GM12872 (cell line): ENCODE measurements at regions not wholly inside any gene's neighbourhood (a gene's known extent, or its start where the extent isn't known, plus 50 kb on each side); places are given as distances from the start of the nearest gene placed in this dataset.

Experiments
- CTCF ChIP-seq: IDR thresholded peaks from 3 replicates; pipeline ENCODE4 v1.5.1; 2011; ENCODE audit warnings: low read depth, mild to moderate bottlenecking, low read length, moderate library complexity; ENCODE audit not compliant: insufficient read depth

DNA sequence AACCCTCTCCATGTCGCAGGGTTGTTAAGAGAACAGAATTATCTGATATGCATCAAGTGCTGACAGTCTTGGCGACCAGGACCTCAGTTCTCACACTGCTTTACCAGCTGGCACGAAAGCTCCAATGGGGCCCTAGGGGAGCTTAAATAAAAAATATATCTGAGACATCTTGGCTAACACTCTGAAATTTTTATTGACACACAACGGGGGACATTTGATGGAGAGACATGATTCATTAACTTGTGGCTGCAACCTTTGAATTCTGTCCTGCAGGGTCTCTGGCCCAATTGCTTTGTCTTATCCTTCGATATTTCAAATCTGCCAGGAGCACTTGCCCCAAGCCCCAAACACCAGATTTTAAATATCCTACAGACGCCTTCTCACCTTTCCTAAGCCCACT, 567.0 kb downstream of the AJAP1 start:
- no peak for TF ChIP-seq CTCF

DNA sequence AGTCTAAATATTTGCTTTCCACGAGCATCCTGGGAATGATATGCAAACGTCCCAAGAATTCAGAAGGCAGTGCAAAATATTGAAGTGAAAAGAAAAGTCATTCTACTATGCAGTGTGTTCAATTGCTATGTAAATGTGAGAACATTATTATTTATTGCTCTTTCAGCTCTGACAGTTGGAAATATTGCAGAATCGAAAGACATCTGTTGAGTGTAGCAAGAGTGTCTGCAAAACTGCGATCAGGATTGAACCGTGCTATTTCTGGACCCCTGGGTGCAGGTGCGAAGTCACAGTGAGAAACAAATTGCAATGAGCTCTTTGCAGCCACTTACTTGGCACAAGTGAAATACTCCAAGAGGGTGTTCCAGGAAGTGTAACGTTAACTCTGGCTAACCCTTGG, 566.4 kb downstream of the AJAP1 start:
- TF ChIP-seq CTCF, result no peak

DNA sequence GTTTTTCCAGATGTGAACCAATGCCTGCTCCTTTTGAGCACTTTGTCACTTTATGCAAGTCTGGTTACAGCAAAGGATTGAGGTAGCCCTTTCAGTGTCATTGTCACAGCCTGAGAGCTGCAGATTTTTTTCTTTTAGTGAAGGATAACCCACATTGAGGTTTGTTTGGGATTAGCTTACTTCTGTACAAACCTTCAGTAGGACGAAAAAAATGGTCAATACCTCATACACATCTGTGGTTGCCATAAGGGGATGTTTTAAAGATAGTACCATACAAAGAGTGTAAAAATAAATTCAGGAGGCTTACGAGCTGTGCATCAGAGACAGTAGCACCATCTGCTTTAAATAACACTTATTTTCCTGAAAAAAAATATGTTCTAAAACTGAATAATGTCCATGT, 566.0 kb downstream of the AJAP1 start:
- no peak for TF ChIP-seq CTCF

DNA sequence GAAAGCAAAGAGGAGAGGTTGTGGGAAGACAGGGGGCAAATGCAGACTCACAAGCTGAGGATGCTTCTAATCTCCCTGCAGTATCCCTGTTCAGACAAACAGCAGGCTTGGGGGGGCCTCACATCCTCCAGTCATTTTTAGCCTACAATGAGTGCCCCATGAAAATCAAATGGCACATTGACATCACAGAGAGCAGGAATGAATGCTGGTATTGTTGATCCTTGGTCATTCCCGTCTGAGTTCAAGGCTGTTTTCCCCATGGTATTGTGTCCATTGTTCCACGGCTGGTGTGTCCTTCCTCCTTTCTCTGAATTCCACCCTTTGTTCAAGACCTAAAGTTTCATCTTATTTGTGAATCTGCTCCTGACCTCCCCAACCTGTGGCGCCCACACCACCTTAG, 545.6 kb downstream of the AJAP1 start:
- no peak for TF ChIP-seq CTCF

DNA sequence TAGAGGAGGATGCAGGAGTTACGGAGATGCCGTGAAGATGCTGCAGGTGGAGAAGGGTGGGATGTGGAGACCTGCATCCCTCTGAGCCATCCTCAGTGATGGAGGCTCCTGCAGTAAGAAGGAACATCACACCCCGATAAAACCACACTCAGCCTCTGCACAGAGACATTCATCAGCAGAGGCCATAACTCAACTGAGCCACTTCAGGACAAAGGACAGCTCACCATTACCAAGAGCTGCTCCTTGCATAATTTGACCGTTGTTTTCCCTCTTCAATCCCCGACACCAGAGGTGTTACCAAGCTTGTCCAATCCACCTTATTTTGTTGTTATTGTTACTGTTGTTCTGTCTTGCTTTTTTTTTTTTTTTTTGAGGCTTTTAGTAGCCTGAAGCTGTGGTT, 543.9 kb downstream of the AJAP1 start:
- TF ChIP-seq CTCF, result no peak

GRCh38 chr1:5191470-5191869, 537.1 kb downstream of the AJAP1 start:
- no peak for TF ChIP-seq CTCF

- TF ChIP-seq CTCF, result no peak
These were observed 535.0 kb downstream of the AJAP1 start for GRCh38 chr1:5189384-5189783.

- TF ChIP-seq CTCF, result no peak
These were observed 511.4 kb downstream of the AJAP1 start for GRCh38 chr1:5165762-5166161.
